Activated T-helper 1 cell treated with anti-CD3 and anti-CD28 coated beads, Interleukin-12 subunit alpha, Interleukin-12 subunit beta, Interleukin-2, Interleukin-4 antibody, amounts not matched to agents 30 ng/mL and 10 ng/mL and 1 ng/mL, durations not matched to agents 14 hours and 24 hours and 36 hours (primary cell): ENCODE measurements at regions not wholly inside any gene's neighbourhood (a gene's known extent, or its start where the extent isn't known, plus 50 kb on each side); places are given as distances from the start of the nearest gene placed in this dataset.

ENCODE experiments used
- DNase-seq: peaks from one replicate; pipeline ENCODE4 v3.0.0; 2021; ENCODE audit warnings: low spot score
- H3K27ac Mint-ChIP-seq: one replicate; pipeline ENCODE4 v1.8.0; 2021; ENCODE audit warnings: mild to moderate bottlenecking, mixed read lengths
- H3K27me3 Mint-ChIP-seq: one replicate; pipeline ENCODE4 v1.8.0; 2022; ENCODE audit warnings: mild to moderate bottlenecking, moderate library complexity, mixed read lengths; ENCODE audit not compliant: insufficient read depth
- H3K36me3 Mint-ChIP-seq: one replicate; pipeline ENCODE4 v1.8.0; 2021; ENCODE audit warnings: low read depth, mixed read lengths
- H3K4me1 Mint-ChIP-seq: one replicate; pipeline ENCODE4 v1.8.0; 2021; ENCODE audit warnings: low read depth, mixed read lengths
- H3K4me3 Mint-ChIP-seq: one replicate; pipeline ENCODE4 v1.8.0; 2021; ENCODE audit warnings: mild to moderate bottlenecking, moderate library complexity, mixed read lengths
- H3K9me3 Mint-ChIP-seq: one replicate; pipeline ENCODE4 v1.8.0; 2021; ENCODE audit warnings: mixed read lengths
- intact Hi-C: fragments of 100-400 bp; cut with micrococcal nuclease; formaldehyde crosslinking; loops from one replicate; pipeline ENCODE4 v1.15.1; 2024

DNA sequence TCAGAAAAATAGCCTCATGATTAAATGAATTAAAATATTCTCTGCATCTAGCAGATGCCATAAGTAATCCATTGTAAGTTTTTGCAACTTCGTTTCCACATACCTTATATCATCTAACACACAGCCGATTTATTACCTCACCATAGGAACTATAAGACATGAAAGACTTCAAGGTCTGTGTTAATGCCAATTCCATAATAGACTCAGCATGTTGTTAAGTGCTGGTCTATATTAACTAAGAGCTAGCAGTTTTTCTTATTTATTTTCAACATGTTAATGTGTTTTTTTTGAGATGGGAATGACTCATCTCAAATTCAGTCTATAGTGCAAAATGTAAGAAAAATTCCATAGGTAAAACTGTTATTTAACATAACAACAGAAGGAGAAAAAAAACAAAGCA is 243.9 kb upstream of the GULP1 start:
- Mint-ChIP-seq H3K4me3 (no peak overlapping the region), H3K27ac (no peak overlapping the region), H3K9me3 (no peaks in the 10 kb centered on the region), H3K4me1 (no peaks in the 10 kb centered on the region), H3K27me3 (no peaks in the 10 kb centered on the region), H3K36me3 (no peaks in the 10 kb centered on the region)
- DNase-seq, result no peak
- intact Hi-C loops, result no loop called here

DNA sequence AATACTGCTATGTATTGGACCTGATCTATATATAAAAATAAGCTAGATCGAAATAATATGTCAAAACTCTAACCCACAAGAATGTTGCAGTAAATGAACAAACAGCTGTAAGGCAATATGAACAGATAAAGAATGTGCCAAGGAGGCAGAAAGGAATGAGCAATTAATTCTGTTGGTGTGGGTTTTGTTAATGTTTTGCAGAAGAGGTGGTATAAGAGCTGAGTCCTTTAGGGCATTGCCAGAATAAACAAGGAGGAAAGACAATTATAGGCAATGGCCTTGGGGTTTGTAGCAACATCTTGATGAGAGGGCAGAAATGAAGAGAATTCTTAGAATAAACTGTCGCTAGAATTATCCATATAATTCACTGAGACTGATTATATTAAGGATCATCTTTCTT is 240.9 kb upstream of the GULP1 start:
- intact Hi-C loops, result no loop called here
- no peaks in the 10 kb centered on the region for H3K4me1 Mint-ChIP-seq
- no peaks in the 10 kb centered on the region for H3K9me3 Mint-ChIP-seq
- H3K27me3 Mint-ChIP-seq, result no peaks in the 10 kb centered on the region
- H3K36me3 Mint-ChIP-seq, result no peaks in the 10 kb centered on the region
- DNase-seq, result no peak
- H3K4me3 Mint-ChIP-seq, result no peak overlapping the region
- no peak overlapping the region for H3K27ac Mint-ChIP-seq

DNA sequence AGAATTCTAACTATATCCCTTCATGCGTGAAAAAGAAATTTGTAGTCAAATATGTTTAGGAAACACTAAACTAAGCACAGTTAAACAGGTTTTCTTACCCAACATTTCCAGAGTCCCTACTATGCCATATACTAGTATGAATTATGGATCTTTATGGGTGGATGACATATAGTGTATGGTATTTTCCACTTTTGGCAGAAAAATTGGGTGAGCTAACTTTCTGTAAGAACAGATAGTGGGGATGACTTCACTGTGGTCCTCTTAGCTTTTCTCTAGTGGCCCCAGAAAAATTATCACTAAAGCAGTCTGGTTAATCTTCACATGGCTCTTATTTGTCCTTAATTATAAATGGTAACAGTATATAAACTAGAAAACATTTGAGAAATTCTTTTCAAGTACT is 240.0 kb upstream of the GULP1 start:
- Mint-ChIP-seq H3K36me3 (no peaks in the 10 kb centered on the region), H3K27me3 (no peaks in the 10 kb centered on the region)

DNA sequence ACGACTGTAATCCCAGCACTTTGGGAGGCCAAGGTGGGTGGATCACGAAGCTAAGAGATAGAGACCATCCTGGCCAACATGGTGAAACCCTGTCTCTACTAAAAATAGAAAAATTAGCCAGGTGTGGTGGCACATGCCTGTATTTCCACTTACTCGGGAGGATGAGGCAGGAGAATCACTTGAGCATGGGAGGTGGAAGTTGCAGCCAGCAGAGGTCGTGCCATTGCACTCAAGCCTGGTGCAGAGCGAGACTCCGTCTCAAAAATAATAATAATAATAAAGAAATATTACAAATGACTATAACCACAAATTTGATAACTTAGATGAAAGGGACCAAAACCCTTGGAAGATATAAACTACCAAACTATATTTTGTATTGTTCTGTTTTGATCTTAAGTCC is 226.3 kb upstream of the GULP1 start:
- intact Hi-C loops, result no loop called here
- H3K4me3 Mint-ChIP-seq, result no peak overlapping the region
- no peaks in the 10 kb centered on the region for H3K27me3 Mint-ChIP-seq
- H3K36me3 Mint-ChIP-seq, result no peaks in the 10 kb centered on the region
- no peak for DNase-seq
- no peaks in the 10 kb centered on the region for H3K4me1 Mint-ChIP-seq
- no peak overlapping the region for H3K27ac Mint-ChIP-seq
- no peaks in the 10 kb centered on the region for H3K9me3 Mint-ChIP-seq

More for the DNA sequence above, 240.0 kb upstream of the GULP1 start:
- Mint-ChIP-seq H3K4me1 (no peaks in the 10 kb centered on the region), H3K27ac (no peak overlapping the region), H3K9me3 (no peaks in the 10 kb centered on the region), H3K4me3 (no peak overlapping the region)
- intact Hi-C loops, result no loop called here
- DNase-seq, result no peak

- intact Hi-C loops, result no loop called here
- Mint-ChIP-seq H3K4me1 (no peaks in the 10 kb centered on the region), H3K27me3 (no peaks in the 10 kb centered on the region), H3K27ac (no peak overlapping the region), H3K9me3 (peaks cover 5% of the 10 kb centered on the region), H3K4me3 (no peak overlapping the region), H3K36me3 (no peaks in the 10 kb centered on the region)
- DNase-seq, result no peak
Observed at GRCh38 chr2:188068093-188068492, 223.6 kb upstream of the GULP1 start.

DNA sequence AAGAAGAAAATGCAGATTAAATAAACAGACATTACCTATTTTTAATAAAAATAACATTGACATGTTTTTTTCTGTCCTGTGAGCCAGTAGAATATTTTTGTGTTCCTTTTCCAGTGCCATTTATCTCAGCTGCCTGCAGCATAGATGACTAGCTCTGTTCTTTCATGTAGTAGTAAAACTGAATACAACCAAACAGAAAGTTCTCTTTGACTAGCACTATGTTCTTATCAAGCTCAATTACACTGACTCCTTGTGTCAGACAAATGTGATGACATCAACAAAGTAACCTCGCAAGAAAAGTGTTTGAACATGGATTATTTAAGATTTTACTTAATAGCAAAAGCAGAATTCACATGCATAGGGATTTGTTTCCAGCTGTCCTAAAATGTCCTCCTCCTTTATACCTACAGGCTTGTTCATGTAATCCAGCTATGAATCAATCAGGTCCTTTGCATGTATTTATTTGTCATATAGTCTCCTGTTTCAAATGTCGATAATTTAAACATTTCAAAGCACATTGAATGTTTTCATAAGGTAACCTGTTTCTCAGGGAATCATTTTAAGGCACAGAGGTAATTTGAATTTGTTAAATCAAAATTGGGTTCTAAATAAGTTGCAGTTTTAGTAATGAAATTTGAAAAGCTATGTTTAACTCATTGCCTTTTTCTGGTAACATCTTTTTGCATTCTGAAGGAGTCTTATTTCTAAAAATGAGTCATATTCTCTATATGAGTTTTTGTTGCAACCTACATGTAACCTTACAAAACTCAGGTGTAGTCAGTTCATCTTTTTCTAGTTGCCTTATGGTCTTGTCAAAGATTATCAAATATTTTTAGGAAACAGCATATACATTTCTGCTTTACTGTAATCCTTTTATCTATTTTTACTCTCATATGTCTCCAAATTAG is 215.3 kb upstream of the GULP1 start:
- Mint-ChIP-seq H3K27ac (no peak overlapping the region), H3K4me3 (no peak overlapping the region), H3K4me1 (no peaks in the 10 kb centered on the region), H3K27me3 (no peaks in the 10 kb centered on the region), H3K36me3 (no peaks in the 10 kb centered on the region), H3K9me3 (peaks cover 5% of the 10 kb centered on the region)
- DNase-seq, result no peak
- intact Hi-C loops, result no loop called here

DNA sequence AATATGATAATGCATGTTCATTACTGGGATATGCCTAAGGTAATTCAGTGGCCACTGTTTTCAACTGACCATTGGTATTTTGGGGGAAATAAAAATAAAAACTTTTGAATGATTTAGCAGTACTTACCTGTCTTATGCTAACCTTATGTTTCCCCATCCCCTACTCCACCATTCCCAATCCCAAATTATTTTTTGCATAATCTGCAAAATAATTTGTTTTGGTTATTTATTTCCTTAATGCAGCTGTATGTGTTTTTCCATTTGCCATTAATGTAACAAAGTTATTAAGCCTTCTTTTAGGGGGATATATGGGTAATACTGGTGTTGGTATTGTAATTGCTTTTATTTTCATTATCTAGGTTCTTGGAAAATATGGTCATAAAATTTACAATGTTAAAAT is 213.9 kb upstream of the GULP1 start:
- no peak for DNase-seq
- no peaks in the 10 kb centered on the region for H3K4me1 Mint-ChIP-seq

GRCh38 chr2:188078534-188078933 is 213.1 kb upstream of the GULP1 start:
- no peak overlapping the region for H3K4me3 Mint-ChIP-seq
- no peaks in the 10 kb centered on the region for H3K36me3 Mint-ChIP-seq
- no peaks in the 10 kb centered on the region for H3K9me3 Mint-ChIP-seq
- no peak for DNase-seq
- no peaks in the 10 kb centered on the region for H3K4me1 Mint-ChIP-seq
- intact Hi-C loops, result no loop called here
- no peaks in the 10 kb centered on the region for H3K27me3 Mint-ChIP-seq
- no peak overlapping the region for H3K27ac Mint-ChIP-seq

More for the DNA sequence above, 213.9 kb upstream of the GULP1 start:
- intact Hi-C loops, result no loop called here
- Mint-ChIP-seq H3K27ac (no peak overlapping the region), H3K4me3 (no peak overlapping the region), H3K27me3 (no peaks in the 10 kb centered on the region), H3K9me3 (no peaks in the 10 kb centered on the region), H3K36me3 (no peaks in the 10 kb centered on the region)

GRCh38 chr2:188079196-188079595 is 212.5 kb upstream of the GULP1 start:
- no peak overlapping the region for H3K4me3 Mint-ChIP-seq
- no peaks in the 10 kb centered on the region for H3K9me3 Mint-ChIP-seq
- H3K27ac Mint-ChIP-seq, result no peak overlapping the region
- no peak for DNase-seq
- H3K36me3 Mint-ChIP-seq, result no peaks in the 10 kb centered on the region
- intact Hi-C loops, result no loop called here
- no peaks in the 10 kb centered on the region for H3K27me3 Mint-ChIP-seq
- no peaks in the 10 kb centered on the region for H3K4me1 Mint-ChIP-seq

- H3K36me3 Mint-ChIP-seq, result no peaks in the 10 kb centered on the region
- no peak for DNase-seq
- H3K27ac Mint-ChIP-seq, result no peak overlapping the region
- H3K9me3 Mint-ChIP-seq, result no peaks in the 10 kb centered on the region
- no peaks in the 10 kb centered on the region for H3K27me3 Mint-ChIP-seq
- H3K4me3 Mint-ChIP-seq, result no peak overlapping the region
- intact Hi-C loops, result no loop called here
- H3K4me1 Mint-ChIP-seq, result no peaks in the 10 kb centered on the region
Observed at GRCh38 chr2:188085421-188085820, 206.3 kb upstream of the GULP1 start.

DNA sequence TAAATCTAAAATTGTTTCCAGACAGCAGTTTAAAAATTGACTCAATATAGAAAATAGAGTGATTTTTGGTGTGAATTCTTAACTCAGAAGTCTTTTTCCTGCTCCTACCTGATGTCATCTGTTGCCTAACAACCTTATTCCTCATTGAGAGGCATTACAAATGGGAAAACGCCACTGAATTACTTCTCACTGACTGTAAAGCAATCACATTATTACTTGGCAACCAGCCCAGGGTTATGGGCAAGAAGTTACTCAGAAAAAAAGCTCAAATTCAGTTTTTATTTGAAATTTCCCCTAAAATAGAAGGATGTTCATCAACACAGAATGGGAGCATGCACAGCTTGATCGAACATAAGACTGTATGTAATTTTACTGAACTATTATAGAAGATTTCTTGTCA is 201.8 kb upstream of the GULP1 start:
- Mint-ChIP-seq H3K27me3 (no peaks in the 10 kb centered on the region), H3K27ac (no peak overlapping the region), H3K9me3 (no peaks in the 10 kb centered on the region), H3K36me3 (no peaks in the 10 kb centered on the region), H3K4me1 (no peaks in the 10 kb centered on the region), H3K4me3 (no peak overlapping the region)
- intact Hi-C loops, result no loop called here
- DNase-seq, result no peak

GRCh38 chr2:188091220-188091619 is 200.5 kb upstream of the GULP1 start:
- H3K27me3 Mint-ChIP-seq, result no peaks in the 10 kb centered on the region

GRCh38 chr2:188092734-188093133 is 198.9 kb upstream of the GULP1 start:
- Mint-ChIP-seq H3K36me3 (no peaks in the 10 kb centered on the region), H3K4me1 (no peaks in the 10 kb centered on the region), H3K27me3 (no peaks in the 10 kb centered on the region), H3K9me3 (no peaks in the 10 kb centered on the region), H3K27ac (no peak overlapping the region), H3K4me3 (no peak overlapping the region)
- intact Hi-C loops, result no loop called here
- DNase-seq, result no peak

More at GRCh38 chr2:188091220-188091619, 200.5 kb upstream of the GULP1 start:
- intact Hi-C loops, result no loop called here
- no peak for DNase-seq
- H3K9me3 Mint-ChIP-seq, result no peaks in the 10 kb centered on the region
- H3K4me1 Mint-ChIP-seq, result no peaks in the 10 kb centered on the region
- no peaks in the 10 kb centered on the region for H3K36me3 Mint-ChIP-seq
- H3K4me3 Mint-ChIP-seq, result no peak overlapping the region
- H3K27ac Mint-ChIP-seq, result no peak overlapping the region

GRCh38 chr2:188096910-188097309 is 194.8 kb upstream of the GULP1 start:
- Mint-ChIP-seq H3K9me3 (no peaks in the 10 kb centered on the region), H3K27ac (no peak overlapping the region), H3K36me3 (no peaks in the 10 kb centered on the region), H3K27me3 (no peaks in the 10 kb centered on the region), H3K4me1 (no peaks in the 10 kb centered on the region), H3K4me3 (no peak overlapping the region)
- DNase-seq, result no peak
- intact Hi-C loops, result no loop called here
